B cell (primary cell): ENCODE measurements at regions not wholly inside any gene's neighbourhood (a gene's known extent, or its start where the extent isn't known, plus 50 kb on each side); places are given as distances from the start of the nearest gene placed in this dataset.

Source experiments
- CTCF ChIP-seq: fragments of 200-600 bp; IDR thresholded peaks from one replicate; pipeline ENCODE4 v1.8.0; 2022; ENCODE audit warnings: antibody characterized with exemption, mild to moderate bottlenecking
- EZH2 ChIP-seq: IDR thresholded peaks from 2 replicates; pipeline ENCODE4 v1.6.1; 2012; ENCODE audit warnings: borderline replicate concordance, low read depth, mild to moderate bottlenecking, moderate library complexity, low read length; ENCODE audit not compliant: insufficient read depth, poor library complexity, severe bottlenecking

- TF ChIP-seq CTCF (no peak), EZH2 (no peak)
Observed at GRCh38 chr20:57880571-57880892, 170.7 kb upstream of the PMEPA1 start.
